Skeletal muscle satellite cell (primary cell): ENCODE measurements at regions not wholly inside any gene's neighbourhood (a gene's known extent, or its start where the extent isn't known, plus 50 kb on each side); places are given as distances from the start of the nearest gene placed in this dataset.

Experiments used
- H3K27me3 ChIP-seq: 2 replicates; pipeline ENCODE4 v1.7.0; 2013; ENCODE audit warnings: low read length; ENCODE audit not compliant: control insufficient read depth, insufficient read depth
- H3K36me3 ChIP-seq: 2 replicates; pipeline ENCODE4 v1.7.0; 2013; ENCODE audit warnings: mild to moderate bottlenecking, control low read depth, low read length; ENCODE audit not compliant: insufficient read depth
- H3K4me1 ChIP-seq: 2 replicates; pipeline ENCODE4 v1.7.0; 2013; ENCODE audit warnings: low read length; ENCODE audit not compliant: control insufficient read depth, insufficient read depth
- H3K4me2 ChIP-seq: 2 replicates; pipeline ENCODE4 v1.7.0; 2013; ENCODE audit warnings: mild to moderate bottlenecking, low read length
- H3K4me3 ChIP-seq: 2 replicates; pipeline ENCODE4 v1.7.0; 2013; ENCODE audit warnings: low read length
- H3K9ac ChIP-seq: 2 replicates; pipeline ENCODE4 v1.7.0; 2013; ENCODE audit warnings: mild to moderate bottlenecking, low read depth, low read length, moderate library complexity
- H3K9me3 ChIP-seq: replicated peaks from 2 replicates; pipeline ENCODE4 v1.7.0; 2013; ENCODE audit warnings: mild to moderate bottlenecking, control low read depth, low read length

- no peaks in the 10 kb centered on the region for H3K9me3 ChIP-seq
These were observed 468.1 kb downstream of the BTG1 start for GRCh38 chr12:91677556-91677955.

GRCh38 chr12:91675401-91675800 is 470.2 kb downstream of the BTG1 start:
- no peaks in the 10 kb centered on the region for H3K9me3 ChIP-seq
- H3K27me3 ChIP-seq: no peaks in the 10 kb centered on the region
- H3K36me3 ChIP-seq: no peaks in the 10 kb centered on the region
- H3K4me1 ChIP-seq: no peaks in the 10 kb centered on the region
- H3K4me3 ChIP-seq: no peak overlapping the region
- H3K9ac ChIP-seq: no peak overlapping the region
- H3K4me2 ChIP-seq: no peak overlapping the region

More at GRCh38 chr12:91677556-91677955, 468.1 kb downstream of the BTG1 start:
- Histone ChIP-seq H3K4me3 (no peak overlapping the region), H3K36me3 (no peaks in the 10 kb centered on the region), H3K9ac (no peak overlapping the region), H3K4me2 (no peak overlapping the region), H3K4me1 (no peaks in the 10 kb centered on the region), H3K27me3 (no peaks in the 10 kb centered on the region)

- Histone ChIP-seq H3K9me3 (no peaks in the 10 kb centered on the region), H3K27me3 (no peaks in the 10 kb centered on the region), H3K36me3 (no peaks in the 10 kb centered on the region)
These were observed 473.5 kb downstream of the BTG1 start for GRCh38 chr12:91672130-91672529.

GRCh38 chr12:91667694-91668093 is 478.0 kb downstream of the BTG1 start:
- Histone ChIP-seq H3K4me3 (no peak overlapping the region), H3K4me2 (no peak overlapping the region), H3K9me3 (no peaks in the 10 kb centered on the region), H3K27me3 (no peaks in the 10 kb centered on the region), H3K4me1 (no peaks in the 10 kb centered on the region), H3K36me3 (no peaks in the 10 kb centered on the region), H3K9ac (no peak overlapping the region)

More at GRCh38 chr12:91672130-91672529, 473.5 kb downstream of the BTG1 start:
- H3K4me2 ChIP-seq: no peak overlapping the region
- no peaks in the 10 kb centered on the region for H3K4me1 ChIP-seq
- H3K4me3 ChIP-seq: no peak overlapping the region
- H3K9ac ChIP-seq: no peak overlapping the region

- no peaks in the 10 kb centered on the region for H3K9me3 ChIP-seq
- no peaks in the 10 kb centered on the region for H3K36me3 ChIP-seq
- H3K4me2 ChIP-seq: no peak overlapping the region
- no peak overlapping the region for H3K4me3 ChIP-seq
- no peaks in the 10 kb centered on the region for H3K4me1 ChIP-seq
- H3K27me3 ChIP-seq: no peaks in the 10 kb centered on the region
- no peak overlapping the region for H3K9ac ChIP-seq
These were observed 481.1 kb upstream of the DCN start for GRCh38 chr12:91663744-91664143.

- Histone ChIP-seq H3K9me3 (no peaks in the 10 kb centered on the region), H3K27me3 (no peaks in the 10 kb centered on the region), H3K4me1 (no peaks in the 10 kb centered on the region), H3K36me3 (no peaks in the 10 kb centered on the region), H3K4me3 (no peak overlapping the region), H3K4me2 (no peak overlapping the region), H3K9ac (no peak overlapping the region)
These were observed 480.7 kb upstream of the DCN start for GRCh38 chr12:91663310-91663709.

- Histone ChIP-seq H3K4me2 (no peak overlapping the region), H3K4me3 (no peak overlapping the region), H3K27me3 (no peaks in the 10 kb centered on the region), H3K9me3 (no peaks in the 10 kb centered on the region), H3K9ac (no peak overlapping the region), H3K4me1 (no peaks in the 10 kb centered on the region), H3K36me3 (no peaks in the 10 kb centered on the region)
These were observed 479.4 kb upstream of the DCN start for GRCh38 chr12:91662021-91662420.

- Histone ChIP-seq H3K4me1 (no peaks in the 10 kb centered on the region), H3K27me3 (no peaks in the 10 kb centered on the region), H3K36me3 (no peaks in the 10 kb centered on the region), H3K4me3 (no peak overlapping the region), H3K9me3 (no peaks in the 10 kb centered on the region), H3K9ac (no peak overlapping the region), H3K4me2 (no peak overlapping the region)
These were observed 474.4 kb upstream of the DCN start for GRCh38 chr12:91657032-91657431.

- no peak overlapping the region for H3K9ac ChIP-seq
- H3K9me3 ChIP-seq: no peaks in the 10 kb centered on the region
- no peaks in the 10 kb centered on the region for H3K27me3 ChIP-seq
- H3K4me3 ChIP-seq: no peak overlapping the region
- H3K36me3 ChIP-seq: no peaks in the 10 kb centered on the region
- no peaks in the 10 kb centered on the region for H3K4me1 ChIP-seq
- no peak overlapping the region for H3K4me2 ChIP-seq
These were observed 473.3 kb upstream of the DCN start for GRCh38 chr12:91655966-91656365.

- H3K27me3 ChIP-seq: no peaks in the 10 kb centered on the region
- H3K4me1 ChIP-seq: no peaks in the 10 kb centered on the region
- H3K4me2 ChIP-seq: no peak overlapping the region
- no peak overlapping the region for H3K9ac ChIP-seq
- no peaks in the 10 kb centered on the region for H3K36me3 ChIP-seq
- no peak overlapping the region for H3K4me3 ChIP-seq
- H3K9me3 ChIP-seq: no peaks in the 10 kb centered on the region
These were observed 471.5 kb upstream of the DCN start for GRCh38 chr12:91654087-91654486.

GRCh38 chr12:91651728-91652127 is 469.1 kb upstream of the DCN start:
- H3K4me1 ChIP-seq: no peaks in the 10 kb centered on the region
- H3K4me3 ChIP-seq: no peak overlapping the region
- no peak overlapping the region for H3K4me2 ChIP-seq
- no peaks in the 10 kb centered on the region for H3K9me3 ChIP-seq
- no peaks in the 10 kb centered on the region for H3K27me3 ChIP-seq
- H3K9ac ChIP-seq: no peak overlapping the region
- H3K36me3 ChIP-seq: no peaks in the 10 kb centered on the region

- no peaks in the 10 kb centered on the region for H3K4me1 ChIP-seq
- no peak overlapping the region for H3K4me2 ChIP-seq
- no peaks in the 10 kb centered on the region for H3K36me3 ChIP-seq
- no peaks in the 10 kb centered on the region for H3K27me3 ChIP-seq
- H3K9ac ChIP-seq: no peak overlapping the region
- no peak overlapping the region for H3K4me3 ChIP-seq
- H3K9me3 ChIP-seq: no peaks in the 10 kb centered on the region
These were observed 461.1 kb upstream of the DCN start for GRCh38 chr12:91643763-91644162.
